ENCODE measurements at regions not wholly inside any gene's neighbourhood (a gene's known extent, or its start where the extent isn't known, plus 50 kb on each side); places are given as distances from the start of the nearest gene placed in this dataset.

DNA sequence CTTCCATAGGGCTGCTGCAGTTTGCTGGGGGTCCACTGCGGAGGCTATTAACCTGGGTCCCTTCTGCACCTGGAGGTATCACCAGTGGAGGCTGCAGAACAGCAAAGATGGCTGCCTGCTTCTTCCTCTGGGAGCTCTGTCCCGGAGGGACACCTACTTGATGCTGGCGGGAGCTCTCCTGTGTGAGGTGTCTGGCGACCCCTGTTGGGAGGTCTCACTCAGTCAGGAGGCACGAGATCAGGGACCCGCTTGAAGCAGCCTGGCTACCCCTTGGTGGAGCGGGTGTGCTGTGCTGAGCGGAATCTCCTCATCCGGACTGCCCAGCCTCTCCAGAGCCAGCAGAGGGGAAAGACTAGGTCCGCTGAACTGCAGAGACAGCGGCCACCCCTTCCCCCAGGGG lies 56.0 kb upstream of the CTXND1 start:
- TF ChIP-seq, protein P1, sequence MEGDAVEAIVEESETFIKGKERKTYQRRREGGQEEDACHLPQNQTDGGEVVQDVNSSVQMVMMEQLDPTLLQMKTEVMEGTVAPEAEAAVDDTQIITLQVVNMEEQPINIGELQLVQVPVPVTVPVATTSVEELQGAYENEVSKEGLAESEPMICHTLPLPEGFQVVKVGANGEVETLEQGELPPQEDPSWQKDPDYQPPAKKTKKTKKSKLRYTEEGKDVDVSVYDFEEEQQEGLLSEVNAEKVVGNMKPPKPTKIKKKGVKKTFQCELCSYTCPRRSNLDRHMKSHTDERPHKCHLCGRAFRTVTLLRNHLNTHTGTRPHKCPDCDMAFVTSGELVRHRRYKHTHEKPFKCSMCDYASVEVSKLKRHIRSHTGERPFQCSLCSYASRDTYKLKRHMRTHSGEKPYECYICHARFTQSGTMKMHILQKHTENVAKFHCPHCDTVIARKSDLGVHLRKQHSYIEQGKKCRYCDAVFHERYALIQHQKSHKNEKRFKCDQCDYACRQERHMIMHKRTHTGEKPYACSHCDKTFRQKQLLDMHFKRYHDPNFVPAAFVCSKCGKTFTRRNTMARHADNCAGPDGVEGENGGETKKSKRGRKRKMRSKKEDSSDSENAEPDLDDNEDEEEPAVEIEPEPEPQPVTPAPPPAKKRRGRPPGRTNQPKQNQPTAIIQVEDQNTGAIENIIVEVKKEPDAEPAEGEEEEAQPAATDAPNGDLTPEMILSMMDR (conservative IDR thresholded peaks at IDR 0.05; ENCODE audit: low read depth, low read length) = peak; percentile 31; the same call in 1 of the 2 replicates
- TF ChIP-seq EZH2 (IDR thresholded peaks at IDR 0.05; ENCODE audit: borderline replicate concordance, low read depth, low read length, poor library complexity, severe bottlenecking) = no peak
